NCI-H2196 (cell line): ENCODE measurements at regions not wholly inside any gene's neighbourhood (a gene's known extent, or its start where the extent isn't known, plus 50 kb on each side); places are given as distances from the start of the nearest gene placed in this dataset.

Source experiments
- DNase-seq: peaks from one replicate; lab custom pipeline; 2025; ENCODE audit not compliant: unreplicated experiment; lab: John Stamatoyannopoulos, UW

- no peak for DNase-seq
Measured at GRCh38 chr21:39029086-39029755, 154.0 kb downstream of the PSMG1 start.

- DNase-seq: no peak
Measured at GRCh38 chr21:39025198-39025597, 158.1 kb downstream of the PSMG1 start.

GRCh38 chr21:39024538-39024937 lies 158.7 kb downstream of the PSMG1 start:
- DNase-seq: no peak

- peak; percentile 92 for DNase-seq
Measured at GRCh38 chr21:39022863-39023693, 160.2 kb downstream of the PSMG1 start.

GRCh38 chr21:39022466-39022862 lies 160.8 kb downstream of the PSMG1 start:
- DNase-seq: peak; percentile 92

GRCh38 chr21:39022035-39022434 lies 161.2 kb downstream of the PSMG1 start:
- DNase-seq: peak; percentile 74

GRCh38 chr21:39021478-39021832 lies 161.8 kb downstream of the PSMG1 start:
- DNase-seq: no peak

GRCh38 chr21:39020751-39021477 lies 162.3 kb downstream of the PSMG1 start:
- DNase-seq: no peak

GRCh38 chr21:39018730-39019129 lies 164.5 kb downstream of the PSMG1 start:
- no peak for DNase-seq

- no peak for DNase-seq
Measured at GRCh38 chr21:39016740-39017315, 166.4 kb downstream of the PSMG1 start.

- DNase-seq: no peak
Measured at GRCh38 chr21:39014747-39015146, 168.5 kb downstream of the PSMG1 start.

GRCh38 chr21:39012326-39013230 lies 170.7 kb downstream of the PSMG1 start:
- DNase-seq: no peak

- no peak for DNase-seq
Measured at GRCh38 chr21:39011911-39012310, 171.3 kb downstream of the PSMG1 start.

GRCh38 chr21:39010629-39011404 lies 172.4 kb downstream of the PSMG1 start:
- no peak for DNase-seq

- no peak for DNase-seq
Measured at GRCh38 chr21:39009587-39010225, 173.5 kb downstream of the PSMG1 start.

GRCh38 chr21:39007985-39008384 lies 175.3 kb downstream of the PSMG1 start:
- DNase-seq: no peak

GRCh38 chr21:39007532-39007931 lies 175.7 kb downstream of the PSMG1 start:
- DNase-seq: no peak

- no peak for DNase-seq
Measured at GRCh38 chr21:39006571-39007311, 176.5 kb downstream of the PSMG1 start.

GRCh38 chr21:39005502-39005787 lies 177.8 kb downstream of the PSMG1 start:
- no peak for DNase-seq
